ENCODE measurements at regions not wholly inside any gene's neighbourhood (a gene's known extent, or its start where the extent isn't known, plus 50 kb on each side); places are given as distances from the start of the nearest gene placed in this dataset.
"Not testable (repeated sequence)": the region's sequence is repeated elsewhere in the genome, so short reads cannot be mapped to it uniquely, and the experiment has no call there.

DNA sequence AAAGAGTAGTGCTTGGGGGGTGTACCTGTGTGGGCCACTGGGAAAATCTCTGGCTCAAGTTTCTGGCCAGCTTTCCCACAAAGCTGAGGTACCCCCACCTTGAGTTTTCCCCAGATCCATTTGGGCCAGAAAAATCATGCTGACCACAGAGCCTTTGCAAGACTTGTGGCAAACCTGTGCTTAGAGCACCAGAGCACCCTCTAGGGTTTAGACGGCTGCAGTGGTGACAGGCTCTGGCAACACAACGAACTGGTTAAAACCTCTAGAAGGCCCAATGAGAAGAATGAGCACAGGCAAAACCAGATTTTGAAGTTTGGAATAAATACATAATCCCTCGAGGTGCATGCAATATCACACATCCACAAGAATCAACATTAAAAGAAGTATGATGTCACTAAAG lies 290.7 kb upstream of the FOLH1 start:
- no peak for ATAC-seq
- intact Hi-C loops (cut with DNase I) = no loop called here

DNA sequence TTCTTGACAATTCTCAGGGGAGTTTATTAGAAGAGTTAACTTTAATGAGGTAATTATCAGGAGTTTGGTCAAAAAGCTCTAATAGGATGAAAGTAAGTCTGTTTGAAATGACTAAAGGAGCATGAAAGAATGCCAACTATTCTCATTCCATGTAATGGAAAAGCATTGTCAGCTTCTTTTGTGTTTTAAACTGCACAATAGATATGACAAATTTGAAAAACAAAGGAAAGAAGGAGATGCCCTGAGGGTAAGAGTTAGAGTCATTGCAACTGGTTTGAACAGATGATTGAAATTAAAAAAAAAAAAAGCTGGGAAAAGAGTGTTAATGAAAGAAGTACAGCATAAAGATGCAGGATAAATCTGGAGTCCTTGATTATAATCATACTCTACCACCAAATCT lies 296.8 kb upstream of the FOLH1 start:
- Histone ChIP-seq H3K27ac (no peak overlapping the region), H3K27me3 (no peaks in the 10 kb centered on the region), H3K4me3 (no peak overlapping the region), H3K9me3 (peaks cover 0 to 13% (median 0%) of the 10 kb centered on the region in 12 donors), H3K36me3 (no peaks in the 10 kb centered on the region), H3K4me1 (no peaks in the 10 kb centered on the region)
- no peak for DNase-seq
- TF ChIP-seq, protein P1, sequence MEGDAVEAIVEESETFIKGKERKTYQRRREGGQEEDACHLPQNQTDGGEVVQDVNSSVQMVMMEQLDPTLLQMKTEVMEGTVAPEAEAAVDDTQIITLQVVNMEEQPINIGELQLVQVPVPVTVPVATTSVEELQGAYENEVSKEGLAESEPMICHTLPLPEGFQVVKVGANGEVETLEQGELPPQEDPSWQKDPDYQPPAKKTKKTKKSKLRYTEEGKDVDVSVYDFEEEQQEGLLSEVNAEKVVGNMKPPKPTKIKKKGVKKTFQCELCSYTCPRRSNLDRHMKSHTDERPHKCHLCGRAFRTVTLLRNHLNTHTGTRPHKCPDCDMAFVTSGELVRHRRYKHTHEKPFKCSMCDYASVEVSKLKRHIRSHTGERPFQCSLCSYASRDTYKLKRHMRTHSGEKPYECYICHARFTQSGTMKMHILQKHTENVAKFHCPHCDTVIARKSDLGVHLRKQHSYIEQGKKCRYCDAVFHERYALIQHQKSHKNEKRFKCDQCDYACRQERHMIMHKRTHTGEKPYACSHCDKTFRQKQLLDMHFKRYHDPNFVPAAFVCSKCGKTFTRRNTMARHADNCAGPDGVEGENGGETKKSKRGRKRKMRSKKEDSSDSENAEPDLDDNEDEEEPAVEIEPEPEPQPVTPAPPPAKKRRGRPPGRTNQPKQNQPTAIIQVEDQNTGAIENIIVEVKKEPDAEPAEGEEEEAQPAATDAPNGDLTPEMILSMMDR (IDR thresholded peaks at IDR 0.05) = no peak
- no peak for TF ChIP-seq POLR2A (IDR thresholded peaks at IDR 0.05)
- ATAC-seq = no peak
- intact Hi-C loops (cut with DNase I) = no loop called here

More for the DNA sequence above, 290.7 kb upstream of the FOLH1 start:
- TF ChIP-seq, protein P1 (IDR thresholded peaks at IDR 0.05) = no peak
- TF ChIP-seq POLR2A (IDR thresholded peaks at IDR 0.05) = no peak
- Histone ChIP-seq H3K27me3 (no peaks in the 10 kb centered on the region), H3K36me3 (no peaks in the 10 kb centered on the region), H3K27ac (no peak overlapping the region), H3K4me3 (no peak overlapping the region), H3K4me1 (no peaks in the 10 kb centered on the region), H3K9me3 (peaks cover 0 to 9% (median 0%) of the 10 kb centered on the region in 12 donors)
- WGBS, 4 donors = 67 to 77% (median 69%) methylated on average over 3 of the region's 3 CpGs
- no peak for DNase-seq

DNA sequence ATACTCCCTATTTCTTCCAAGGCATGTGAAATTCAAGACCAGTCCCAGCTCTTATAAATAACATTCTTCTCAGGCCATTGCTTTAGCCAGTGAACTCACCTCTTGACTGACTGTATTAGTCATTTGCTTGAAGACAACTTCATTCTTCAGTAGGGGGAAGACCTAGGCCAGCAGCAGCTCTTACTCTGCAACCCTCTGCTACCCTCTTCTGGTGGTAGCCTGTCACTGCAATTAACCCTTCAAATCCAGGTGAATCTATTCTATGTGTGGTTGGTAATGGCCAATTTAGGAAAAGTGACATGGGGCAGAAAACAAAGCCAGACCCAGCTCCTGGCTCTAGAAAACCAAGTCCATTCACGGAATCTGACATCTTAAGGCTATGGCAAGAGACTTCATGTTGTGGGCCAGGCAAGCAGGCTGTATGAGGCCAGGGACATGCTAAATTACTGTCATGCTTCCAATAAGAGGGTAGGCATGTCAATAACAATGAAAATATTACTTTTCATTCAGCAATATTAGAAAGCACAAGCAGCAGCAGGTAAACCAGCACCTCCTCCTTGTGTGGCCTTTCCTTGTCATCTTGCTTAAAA lies 317.9 kb upstream of the FOLH1 start:
- H3K27me3 ChIP-seq = not testable (repeated sequence)

DNA sequence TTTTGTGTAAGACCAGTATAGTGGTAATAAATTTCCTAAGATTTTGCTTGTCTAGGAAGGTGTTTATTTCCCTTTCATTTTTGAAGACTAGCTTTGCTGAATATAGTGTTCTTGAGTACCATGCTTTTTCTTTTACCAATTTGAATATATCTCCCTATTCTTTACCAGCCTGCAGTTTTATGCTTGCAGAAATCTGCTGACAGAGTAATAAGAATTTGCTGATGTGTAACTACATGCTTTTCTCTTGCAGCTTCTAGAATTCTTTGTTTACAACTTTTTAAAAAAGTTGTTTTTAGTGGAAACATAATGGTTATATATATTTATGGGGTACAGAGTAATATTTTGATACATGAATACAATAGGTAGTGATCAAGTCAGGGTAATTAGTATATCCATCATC lies 324.8 kb upstream of the FOLH1 start:
- no peak overlapping the region for H3K27ac ChIP-seq
- TF ChIP-seq, protein P1 (IDR thresholded peaks at IDR 0.05) = no peak
- TF ChIP-seq POLR2A (IDR thresholded peaks at IDR 0.05) = no peak
- no peaks in the 10 kb centered on the region for H3K4me1 ChIP-seq
- no peak for DNase-seq
- H3K4me3 ChIP-seq = no peak overlapping the region
- peaks cover 0 to 12% (median 0%) of the 10 kb centered on the region in 12 donors for H3K9me3 ChIP-seq
- no peak for ATAC-seq
- H3K27me3 ChIP-seq = no peaks in the 10 kb centered on the region
- intact Hi-C loops (cut with DNase I) = loop anchor here in 1 of 10 donors (10.0 kb wide), 1 partner anchor 298 kb away; no protein-coding TSS in a partner anchor
- H3K36me3 ChIP-seq = no peaks in the 10 kb centered on the region

More for the DNA sequence above, 317.9 kb upstream of the FOLH1 start:
- H3K9me3 ChIP-seq, DNase-seq, H3K4me3 ChIP-seq, H3K27ac ChIP-seq, H3K4me1 ChIP-seq, H3K36me3 ChIP-seq: not testable (repeated sequence)
- intact Hi-C loops (cut with DNase I) = loop anchor here in 7 of 10 donors (5.0 to 10.0 kb wide), 3 partner anchors 294 to 302 kb away; no protein-coding TSS in a partner anchor
- TF ChIP-seq, protein P1 (IDR thresholded peaks at IDR 0.05) = peak; percentile 34 to 72 (median 56)
- 5 to 11% (median 9%) methylated on average over 1 of the region's 1 CpG for WGBS, 4 donors
- peak in 3 of 4 donors; percentile 44 to 78 (median 73) for ATAC-seq

DNA sequence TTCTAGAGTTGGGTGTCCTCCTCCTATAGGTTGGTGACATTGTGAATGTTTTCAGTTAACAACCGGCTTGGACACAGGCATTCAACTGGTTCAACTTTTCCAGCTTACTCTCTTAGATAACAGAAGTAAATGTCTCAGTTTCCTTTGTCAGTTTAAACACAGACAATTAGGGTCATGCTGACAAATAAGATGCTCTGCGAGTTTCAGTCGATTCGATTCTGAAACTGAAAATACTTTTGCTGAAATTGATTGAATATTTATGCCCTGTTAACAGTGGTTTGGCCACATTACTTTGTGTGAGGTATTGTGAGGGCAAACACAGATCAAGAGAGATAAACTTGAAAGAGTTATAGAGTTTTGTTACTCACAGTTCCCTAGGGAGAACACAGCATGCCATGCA lies 330.5 kb upstream of the FOLH1 start:
- not testable (repeated sequence) for H3K4me1 ChIP-seq, H3K27me3 ChIP-seq, H3K9me3 ChIP-seq, DNase-seq, H3K27ac ChIP-seq, ATAC-seq, H3K36me3 ChIP-seq, H3K4me3 ChIP-seq
- WGBS, 4 donors = 77 to 88% (median 86%) methylated on average over 4 of the region's 4 CpGs
- intact Hi-C loops (cut with DNase I) = loop anchor here in 1 of 10 donors (10.0 kb wide), 1 partner anchor 304 kb away; no protein-coding TSS in a partner anchor

DNA sequence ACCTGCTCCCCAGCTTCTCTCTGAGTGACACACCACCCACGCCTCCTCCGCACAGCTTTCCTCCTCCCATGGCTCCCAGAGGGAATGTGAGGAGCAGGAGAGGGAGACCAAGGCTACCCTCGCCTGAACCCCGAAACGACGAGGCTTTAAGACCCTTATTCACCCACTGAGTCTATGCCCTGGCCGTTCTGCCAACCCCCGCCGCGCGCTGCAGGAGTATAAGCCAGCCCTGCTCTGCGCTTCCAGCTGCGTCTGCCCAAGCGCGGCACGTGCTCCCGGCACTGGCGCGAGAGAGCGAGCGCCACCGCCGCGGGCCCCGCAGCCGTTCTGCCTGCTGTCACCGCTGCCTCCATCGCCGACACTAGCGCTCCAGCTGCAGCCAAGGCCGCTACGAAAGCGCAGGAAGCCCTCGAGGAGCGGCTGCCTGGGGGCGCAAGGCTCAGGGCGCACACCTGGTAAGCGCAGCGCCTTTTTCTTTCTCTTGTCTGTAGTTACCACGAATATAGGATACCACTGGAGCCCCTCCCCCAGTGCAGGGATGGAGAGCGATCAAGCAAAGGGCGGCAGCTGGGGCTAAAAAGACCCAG lies 350.0 kb upstream of the FOLH1 start:
- ATAC-seq; H3K4me1 ChIP-seq; H3K36me3 ChIP-seq; intact Hi-C loops (cut with DNase I); H3K27ac ChIP-seq; H3K9me3 ChIP-seq; H3K4me3 ChIP-seq: not testable (repeated sequence)
- peaks cover 0 to 22% (median 2%) of the 10 kb centered on the region in 9 donors for H3K27me3 ChIP-seq
- WGBS, 4 donors = 4 to 20% (median 9%) methylated on average over 12 to 42 of the region's 42 CpGs
- DNase-seq = peak in 1 of 5 donors; percentile 28

DNA sequence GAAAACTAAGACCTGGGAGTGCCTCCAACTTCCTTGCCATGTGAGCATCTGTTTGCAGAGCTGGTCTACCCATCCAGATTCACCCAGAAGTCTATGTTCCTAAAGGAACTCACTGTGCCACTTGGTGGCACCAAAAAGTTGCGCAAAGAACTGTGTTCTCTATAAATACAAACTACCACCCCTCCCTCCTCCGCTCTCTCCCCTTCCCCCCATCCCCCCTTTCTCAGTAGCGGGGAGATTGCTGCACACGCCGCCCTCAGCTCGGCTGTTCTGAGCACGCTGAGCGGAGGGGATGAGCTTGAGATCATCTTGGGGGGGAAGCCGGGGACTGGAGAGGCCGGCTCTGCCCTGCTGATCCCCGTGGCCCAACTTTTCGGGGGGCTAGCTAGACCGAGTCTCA lies 352.2 kb upstream of the FOLH1 start:
- WGBS, 4 donors = 10 to 18% (median 15%) methylated on average over 9 to 13 of the region's 13 CpGs
- H3K4me1 ChIP-seq; H3K27ac ChIP-seq; H3K36me3 ChIP-seq; H3K4me3 ChIP-seq; intact Hi-C loops (cut with DNase I); ATAC-seq; H3K9me3 ChIP-seq: not testable (repeated sequence)
- peaks cover 0 to 22% (median 2%) of the 10 kb centered on the region in 9 donors for H3K27me3 ChIP-seq
- peak in 1 of 5 donors; percentile 30 for DNase-seq

All from heart left ventricle (tissue), 16 donors.